GM23338 (cell line): ENCODE measurements at regions not wholly inside any gene's neighbourhood (a gene's known extent, or its start where the extent isn't known, plus 50 kb on each side); places are given as distances from the start of the nearest gene placed in this dataset.

Experiments
- ATAC-seq: fragments of 200-7000 bp; cut with Tn5 transposase; 3 replicates; pipeline ENCODE4 v1.9.1; 2020
- DNase-seq: peaks from one replicate; pipeline ENCODE4 v3.0.0-alpha.2; 2015; ENCODE audit warnings: low spot score
- H2AFZ ChIP-seq: fragments of 200-600 bp; sonication (generic); 2 replicates; pipeline ENCODE4 v1.8.0; 2016; ENCODE audit warnings: antibody characterized with exemption, mild to moderate bottlenecking, moderate library complexity
- H3F3A ChIP-seq: fragments of 200-600 bp; sonication (generic); replicated peaks from 2 replicates; pipeline ENCODE4 v1.8.0; 2017; ENCODE audit warnings: antibody characterized with exemption, mixed run types, low read depth
- H3K27ac ChIP-seq: fragments of 200-600 bp; sonication (generic); 2 replicates; pipeline ENCODE4 v1.6.1; 2016; ENCODE audit warnings: low read depth
- H3K27me3 ChIP-seq: fragments of 200-600 bp; sonication (generic); 2 replicates; pipeline ENCODE4 v1.8.0; 2016; ENCODE audit warnings: mild to moderate bottlenecking, mixed run types, moderate library complexity; ENCODE audit not compliant: insufficient read depth
- H3K36me3 ChIP-seq: fragments of 200-600 bp; sonication (generic); 2 replicates; pipeline ENCODE4 v1.8.0; 2016; ENCODE audit warnings: mild to moderate bottlenecking; ENCODE audit not compliant: insufficient read depth
- H3K4me1 ChIP-seq: fragments of 200-600 bp; sonication (generic); 2 replicates; pipeline ENCODE4 v1.8.0; 2016; ENCODE audit warnings: mild to moderate bottlenecking, moderate library complexity; ENCODE audit not compliant: insufficient read depth
- H3K4me2 ChIP-seq: fragments of 200-600 bp; sonication (generic); 2 replicates; pipeline ENCODE4 v1.7.1; 2017; ENCODE audit warnings: mixed run types
- H3K4me3 ChIP-seq: fragments of 200-600 bp; sonication (generic); 2 replicates; pipeline ENCODE4 v1.6.1; 2016; ENCODE audit warnings: mixed run types
- H3K79me2 ChIP-seq: fragments of 200-600 bp; sonication (generic); replicated peaks from 2 replicates; pipeline ENCODE4 v1.8.0; 2017; ENCODE audit warnings: mild to moderate bottlenecking; ENCODE audit not compliant: insufficient read depth
- H3K9me2 ChIP-seq: fragments of 200-600 bp; sonication (generic); 2 replicates; pipeline ENCODE4 v1.8.0; 2017; ENCODE audit not compliant: insufficient read depth
- H4K20me1 ChIP-seq: fragments of 200-600 bp; sonication (generic); replicated peaks from 2 replicates; pipeline ENCODE4 v1.8.0; 2017; ENCODE audit warnings: mild to moderate bottlenecking; ENCODE audit not compliant: insufficient read depth
- H3K27ac Mint-ChIP-seq: 2 replicates; pipeline ENCODE4 v1.8.0; 2020; ENCODE audit warnings: inconsistent platforms, mild to moderate bottlenecking, moderate library complexity, mixed read lengths
- H3K27me3 Mint-ChIP-seq: 3 replicates; pipeline ENCODE4 v1.8.0; 2022; ENCODE audit warnings: low read depth, mild to moderate bottlenecking, moderate library complexity, mixed read lengths, inconsistent platforms; ENCODE audit not compliant: insufficient read depth, poor library complexity
- H3K36me3 Mint-ChIP-seq: 3 replicates; pipeline ENCODE4 v1.8.0; 2021; ENCODE audit warnings: low read depth, mild to moderate bottlenecking, inconsistent platforms, moderate library complexity, mixed read lengths
- H3K4me1 Mint-ChIP-seq: 3 replicates; pipeline ENCODE4 v1.8.0; 2020; ENCODE audit warnings: mild to moderate bottlenecking, inconsistent platforms, mixed read lengths
- H3K4me3 Mint-ChIP-seq: 3 replicates; pipeline ENCODE4 v1.8.0; 2021; ENCODE audit warnings: moderate library complexity, mild to moderate bottlenecking, inconsistent platforms, mixed read lengths
- H3K9me3 Mint-ChIP-seq: 3 replicates; pipeline ENCODE4 v1.8.0; 2020; ENCODE audit warnings: moderate library complexity, mild to moderate bottlenecking, inconsistent platforms, mixed read lengths
- CREB1 ChIP-seq: fragments of 250-450 bp; sonication (Bioruptor Pico); IDR thresholded peaks from 2 replicates; pipeline ENCODE4 v1.5.0; 2020; ENCODE audit warnings: low read depth, mild to moderate bottlenecking, moderate library complexity
- EZH2 ChIP-seq: fragments of 200-600 bp; sonication (generic); IDR thresholded peaks from one replicate; pipeline ENCODE4 v1.8.0; 2017; ENCODE audit warnings: antibody characterized with exemption, mild to moderate bottlenecking, low read depth; ENCODE audit not compliant: unreplicated experiment
- EZH2phosphoT487 ChIP-seq: fragments of 200-600 bp; sonication (generic); IDR thresholded peaks from one replicate; pipeline ENCODE4 v1.8.1; 2018; ENCODE audit warnings: antibody characterized with exemption; ENCODE audit not compliant: unreplicated experiment
- JUNB ChIP-seq: IDR thresholded peaks from one replicate; pipeline ENCODE4 v1.6.1; 2016; ENCODE audit warnings: antibody characterized with exemption; ENCODE audit not compliant: unreplicated experiment
- NANOG ChIP-seq: IDR thresholded peaks from 2 replicates; pipeline ENCODE4 v1.6.1; 2016; ENCODE audit warnings: antibody characterized with exemption, borderline replicate concordance
- POLR2AphosphoS5 ChIP-seq: IDR thresholded peaks from 2 replicates; pipeline ENCODE4 v1.6.1; 2016; ENCODE audit warnings: antibody characterized with exemption, low read depth
- ZNF114 ChIP-seq: fragments of 250-450 bp; sonication (Bioruptor Pico); IDR thresholded peaks from 2 replicates; pipeline ENCODE4 v1.5.0; 2020; ENCODE audit warnings: mild to moderate bottlenecking, moderate library complexity
- ZNF331 ChIP-seq: fragments of 250-450 bp; sonication (Bioruptor Pico); IDR thresholded peaks from 2 replicates; pipeline ENCODE4 v1.5.0; 2020; ENCODE audit warnings: low read depth, mild to moderate bottlenecking, moderate library complexity
- TF ChIP-seq, protein P1 (sequence below): IDR thresholded peaks from 2 replicates; pipeline ENCODE4 v1.6.1; 2016; ENCODE audit warnings: antibody characterized with exemption
- TF ChIP-seq, protein P2 (sequence below): IDR thresholded peaks from one replicate; pipeline ENCODE4 v1.6.1; 2018; ENCODE audit warnings: antibody characterized with exemption; ENCODE audit not compliant: unreplicated experiment
- TF ChIP-seq, protein P3 (sequence below), 2 experiments: fragments of 200-600 bp in 1 of 2; sonication (generic) in 1 of 2; conservative IDR thresholded peaks; 2 replicates each; pipeline versions ENCODE4 v1.5.1 to v1.6.1; 2016 to 2017; ENCODE audit warnings: antibody characterized with exemption in 2 of 2, low read depth in 2 of 2, mild to moderate bottlenecking in 2 of 2, moderate library complexity in 1 of 2
- TF ChIP-seq, protein P4 (sequence below): fragments of 250-450 bp; sonication (Bioruptor Pico); IDR thresholded peaks from 2 replicates; pipeline ENCODE4 v1.5.0; 2020; ENCODE audit warnings: mild to moderate bottlenecking, moderate library complexity

DNA sequence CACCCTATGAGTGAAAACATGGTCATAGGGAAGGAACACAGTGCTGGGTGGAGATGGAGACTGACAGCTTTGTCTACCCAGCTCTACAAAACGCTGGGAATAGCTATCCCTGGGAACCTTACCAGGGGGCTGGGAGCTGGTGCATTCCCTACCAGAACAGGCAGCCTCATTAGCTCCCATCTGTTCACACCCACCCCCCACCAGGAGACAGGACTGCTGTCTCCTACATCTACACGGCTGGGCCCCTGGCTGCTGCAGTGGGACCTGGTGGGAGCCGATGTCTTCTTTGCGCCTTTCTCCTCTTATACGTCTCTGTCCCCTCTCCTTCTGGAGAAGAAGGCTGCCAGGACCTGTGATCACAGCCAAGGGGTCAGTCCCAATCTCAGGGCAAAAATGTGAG, 90.8 kb downstream of the UQCRFS1 start (continued):
- no peak for TF ChIP-seq POLR2AphosphoS5
- TF ChIP-seq ZNF114 (CRISPR knock-in tag), result no peak
- no peak for TF ChIP-seq CREB1 (CRISPR knock-in tag)
- TF ChIP-seq, protein P1, sequence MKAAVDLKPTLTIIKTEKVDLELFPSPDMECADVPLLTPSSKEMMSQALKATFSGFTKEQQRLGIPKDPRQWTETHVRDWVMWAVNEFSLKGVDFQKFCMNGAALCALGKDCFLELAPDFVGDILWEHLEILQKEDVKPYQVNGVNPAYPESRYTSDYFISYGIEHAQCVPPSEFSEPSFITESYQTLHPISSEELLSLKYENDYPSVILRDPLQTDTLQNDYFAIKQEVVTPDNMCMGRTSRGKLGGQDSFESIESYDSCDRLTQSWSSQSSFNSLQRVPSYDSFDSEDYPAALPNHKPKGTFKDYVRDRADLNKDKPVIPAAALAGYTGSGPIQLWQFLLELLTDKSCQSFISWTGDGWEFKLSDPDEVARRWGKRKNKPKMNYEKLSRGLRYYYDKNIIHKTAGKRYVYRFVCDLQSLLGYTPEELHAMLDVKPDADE, result no peak
- TF ChIP-seq JUNB, result no peak
- no peak for TF ChIP-seq NANOG
- TF ChIP-seq, protein P2, sequence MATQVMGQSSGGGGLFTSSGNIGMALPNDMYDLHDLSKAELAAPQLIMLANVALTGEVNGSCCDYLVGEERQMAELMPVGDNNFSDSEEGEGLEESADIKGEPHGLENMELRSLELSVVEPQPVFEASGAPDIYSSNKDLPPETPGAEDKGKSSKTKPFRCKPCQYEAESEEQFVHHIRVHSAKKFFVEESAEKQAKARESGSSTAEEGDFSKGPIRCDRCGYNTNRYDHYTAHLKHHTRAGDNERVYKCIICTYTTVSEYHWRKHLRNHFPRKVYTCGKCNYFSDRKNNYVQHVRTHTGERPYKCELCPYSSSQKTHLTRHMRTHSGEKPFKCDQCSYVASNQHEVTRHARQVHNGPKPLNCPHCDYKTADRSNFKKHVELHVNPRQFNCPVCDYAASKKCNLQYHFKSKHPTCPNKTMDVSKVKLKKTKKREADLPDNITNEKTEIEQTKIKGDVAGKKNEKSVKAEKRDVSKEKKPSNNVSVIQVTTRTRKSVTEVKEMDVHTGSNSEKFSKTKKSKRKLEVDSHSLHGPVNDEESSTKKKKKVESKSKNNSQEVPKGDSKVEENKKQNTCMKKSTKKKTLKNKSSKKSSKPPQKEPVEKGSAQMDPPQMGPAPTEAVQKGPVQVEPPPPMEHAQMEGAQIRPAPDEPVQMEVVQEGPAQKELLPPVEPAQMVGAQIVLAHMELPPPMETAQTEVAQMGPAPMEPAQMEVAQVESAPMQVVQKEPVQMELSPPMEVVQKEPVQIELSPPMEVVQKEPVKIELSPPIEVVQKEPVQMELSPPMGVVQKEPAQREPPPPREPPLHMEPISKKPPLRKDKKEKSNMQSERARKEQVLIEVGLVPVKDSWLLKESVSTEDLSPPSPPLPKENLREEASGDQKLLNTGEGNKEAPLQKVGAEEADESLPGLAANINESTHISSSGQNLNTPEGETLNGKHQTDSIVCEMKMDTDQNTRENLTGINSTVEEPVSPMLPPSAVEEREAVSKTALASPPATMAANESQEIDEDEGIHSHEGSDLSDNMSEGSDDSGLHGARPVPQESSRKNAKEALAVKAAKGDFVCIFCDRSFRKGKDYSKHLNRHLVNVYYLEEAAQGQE, result no peak
- no peak for TF ChIP-seq EZH2

DNA sequence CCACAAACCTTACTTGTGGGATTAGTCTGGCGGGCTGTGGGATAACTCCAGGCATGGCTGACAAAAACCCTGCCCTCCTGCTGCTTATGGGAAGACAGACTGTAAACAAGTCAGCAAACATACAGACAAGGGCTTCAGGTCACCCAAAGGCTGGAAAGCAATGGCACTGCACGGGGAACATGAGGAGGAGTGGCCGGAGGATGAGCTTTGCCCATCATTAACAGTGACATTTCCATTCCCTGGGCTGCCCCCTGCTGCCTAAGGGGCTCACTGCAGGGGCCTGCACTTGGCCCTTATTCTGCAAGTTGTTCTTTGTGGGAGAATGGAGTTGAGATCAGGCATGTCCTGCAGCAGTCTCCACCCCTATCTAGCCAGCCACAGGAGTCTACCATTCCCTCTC, 91.3 kb downstream of the UQCRFS1 start:
- peaks cover 18% of the 10 kb centered on the region for H3K36me3 Mint-ChIP-seq
- peak; percentile 91 for ATAC-seq
- peaks cover 41% of the 10 kb centered on the region for H3K9me3 Mint-ChIP-seq
- no peaks in the 10 kb centered on the region for H3F3A ChIP-seq
- no peak overlapping the region for H3K4me2 ChIP-seq
- H3K27ac Mint-ChIP-seq, result no peak overlapping the region
- no peak overlapping the region for H3K27ac ChIP-seq
- no peak overlapping the region for H3K4me3 ChIP-seq
- H3K4me1 Mint-ChIP-seq, result no peaks in the 10 kb centered on the region
- no peaks in the 10 kb centered on the region for H3K4me1 ChIP-seq
- H3K9me2 ChIP-seq, result no peaks in the 10 kb centered on the region
- no peaks in the 10 kb centered on the region for H3K27me3 Mint-ChIP-seq
- DNase-seq, result peak; percentile 66
- TF ChIP-seq EZH2phosphoT487 (no peak), ZNF331 (CRISPR knock-in tag) (no peak), POLR2AphosphoS5 (no peak), NANOG (no peak), JUNB (no peak)
- TF ChIP-seq, protein P3, sequence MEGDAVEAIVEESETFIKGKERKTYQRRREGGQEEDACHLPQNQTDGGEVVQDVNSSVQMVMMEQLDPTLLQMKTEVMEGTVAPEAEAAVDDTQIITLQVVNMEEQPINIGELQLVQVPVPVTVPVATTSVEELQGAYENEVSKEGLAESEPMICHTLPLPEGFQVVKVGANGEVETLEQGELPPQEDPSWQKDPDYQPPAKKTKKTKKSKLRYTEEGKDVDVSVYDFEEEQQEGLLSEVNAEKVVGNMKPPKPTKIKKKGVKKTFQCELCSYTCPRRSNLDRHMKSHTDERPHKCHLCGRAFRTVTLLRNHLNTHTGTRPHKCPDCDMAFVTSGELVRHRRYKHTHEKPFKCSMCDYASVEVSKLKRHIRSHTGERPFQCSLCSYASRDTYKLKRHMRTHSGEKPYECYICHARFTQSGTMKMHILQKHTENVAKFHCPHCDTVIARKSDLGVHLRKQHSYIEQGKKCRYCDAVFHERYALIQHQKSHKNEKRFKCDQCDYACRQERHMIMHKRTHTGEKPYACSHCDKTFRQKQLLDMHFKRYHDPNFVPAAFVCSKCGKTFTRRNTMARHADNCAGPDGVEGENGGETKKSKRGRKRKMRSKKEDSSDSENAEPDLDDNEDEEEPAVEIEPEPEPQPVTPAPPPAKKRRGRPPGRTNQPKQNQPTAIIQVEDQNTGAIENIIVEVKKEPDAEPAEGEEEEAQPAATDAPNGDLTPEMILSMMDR (conservative IDR thresholded peaks at IDR 0.05; ENCODE audit: low read depth in 2 of 2), result peak; percentile 66 to 70
- TF ChIP-seq, protein P4, sequence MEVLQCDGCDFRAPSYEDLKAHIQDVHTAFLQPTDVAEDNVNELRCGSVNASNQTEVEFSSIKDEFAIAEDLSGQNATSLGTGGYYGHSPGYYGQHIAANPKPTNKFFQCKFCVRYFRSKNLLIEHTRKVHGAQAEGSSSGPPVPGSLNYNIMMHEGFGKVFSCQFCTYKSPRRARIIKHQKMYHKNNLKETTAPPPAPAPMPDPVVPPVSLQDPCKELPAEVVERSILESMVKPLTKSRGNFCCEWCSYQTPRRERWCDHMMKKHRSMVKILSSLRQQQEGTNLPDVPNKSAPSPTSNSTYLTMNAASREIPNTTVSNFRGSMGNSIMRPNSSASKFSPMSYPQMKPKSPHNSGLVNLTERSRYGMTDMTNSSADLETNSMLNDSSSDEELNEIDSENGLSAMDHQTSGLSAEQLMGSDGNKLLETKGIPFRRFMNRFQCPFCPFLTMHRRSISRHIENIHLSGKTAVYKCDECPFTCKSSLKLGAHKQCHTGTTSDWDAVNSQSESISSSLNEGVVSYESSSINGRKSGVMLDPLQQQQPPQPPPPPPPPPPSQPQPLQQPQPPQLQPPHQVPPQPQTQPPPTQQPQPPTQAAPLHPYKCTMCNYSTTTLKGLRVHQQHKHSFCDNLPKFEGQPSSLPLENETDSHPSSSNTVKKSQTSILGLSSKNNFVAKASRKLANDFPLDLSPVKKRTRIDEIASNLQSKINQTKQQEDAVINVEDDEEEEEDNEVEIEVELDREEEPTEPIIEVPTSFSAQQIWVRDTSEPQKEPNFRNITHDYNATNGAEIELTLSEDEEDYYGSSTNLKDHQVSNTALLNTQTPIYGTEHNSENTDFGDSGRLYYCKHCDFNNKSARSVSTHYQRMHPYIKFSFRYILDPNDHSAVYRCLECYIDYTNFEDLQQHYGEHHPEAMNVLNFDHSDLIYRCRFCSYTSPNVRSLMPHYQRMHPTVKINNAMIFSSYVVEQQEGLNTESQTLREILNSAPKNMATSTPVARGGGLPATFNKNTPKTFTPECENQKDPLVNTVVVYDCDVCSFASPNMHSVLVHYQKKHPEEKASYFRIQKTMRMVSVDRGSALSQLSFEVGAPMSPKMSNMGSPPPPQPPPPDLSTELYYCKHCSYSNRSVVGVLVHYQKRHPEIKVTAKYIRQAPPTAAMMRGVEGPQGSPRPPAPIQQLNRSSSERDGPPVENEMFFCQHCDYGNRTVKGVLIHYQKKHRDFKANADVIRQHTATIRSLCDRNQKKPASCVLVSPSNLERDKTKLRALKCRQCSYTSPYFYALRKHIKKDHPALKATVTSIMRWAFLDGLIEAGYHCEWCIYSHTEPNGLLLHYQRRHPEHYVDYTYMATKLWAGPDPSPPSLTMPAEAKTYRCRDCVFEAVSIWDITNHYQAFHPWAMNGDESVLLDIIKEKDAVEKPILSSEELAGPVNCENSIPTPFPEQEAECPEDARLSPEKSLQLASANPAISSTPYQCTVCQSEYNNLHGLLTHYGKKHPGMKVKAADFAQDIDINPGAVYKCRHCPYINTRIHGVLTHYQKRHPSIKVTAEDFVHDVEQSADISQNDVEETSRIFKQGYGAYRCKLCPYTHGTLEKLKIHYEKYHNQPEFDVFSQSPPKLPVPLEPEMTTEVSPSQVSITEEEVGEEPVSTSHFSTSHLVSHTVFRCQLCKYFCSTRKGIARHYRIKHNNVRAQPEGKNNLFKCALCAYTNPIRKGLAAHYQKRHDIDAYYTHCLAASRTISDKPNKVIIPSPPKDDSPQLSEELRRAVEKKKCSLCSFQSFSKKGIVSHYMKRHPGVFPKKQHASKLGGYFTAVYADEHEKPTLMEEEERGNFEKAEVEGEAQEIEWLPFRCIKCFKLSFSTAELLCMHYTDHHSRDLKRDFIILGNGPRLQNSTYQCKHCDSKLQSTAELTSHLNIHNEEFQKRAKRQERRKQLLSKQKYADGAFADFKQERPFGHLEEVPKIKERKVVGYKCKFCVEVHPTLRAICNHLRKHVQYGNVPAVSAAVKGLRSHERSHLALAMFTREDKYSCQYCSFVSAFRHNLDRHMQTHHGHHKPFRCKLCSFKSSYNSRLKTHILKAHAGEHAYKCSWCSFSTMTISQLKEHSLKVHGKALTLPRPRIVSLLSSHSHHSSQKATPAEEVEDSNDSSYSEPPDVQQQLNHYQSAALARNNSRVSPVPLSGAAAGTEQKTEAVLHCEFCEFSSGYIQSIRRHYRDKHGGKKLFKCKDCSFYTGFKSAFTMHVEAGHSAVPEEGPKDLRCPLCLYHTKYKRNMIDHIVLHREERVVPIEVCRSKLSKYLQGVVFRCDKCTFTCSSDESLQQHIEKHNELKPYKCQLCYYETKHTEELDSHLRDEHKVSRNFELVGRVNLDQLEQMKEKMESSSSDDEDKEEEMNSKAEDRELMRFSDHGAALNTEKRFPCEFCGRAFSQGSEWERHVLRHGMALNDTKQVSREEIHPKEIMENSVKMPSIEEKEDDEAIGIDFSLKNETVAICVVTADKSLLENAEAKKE (CRISPR knock-in tag), result no peak
- no peaks in the 10 kb centered on the region for H3K36me3 ChIP-seq
- H4K20me1 ChIP-seq, result no peaks in the 10 kb centered on the region
- H3K27me3 ChIP-seq, result no peaks in the 10 kb centered on the region
- H3K4me3 Mint-ChIP-seq, result no peak overlapping the region
- H3K79me2 ChIP-seq, result no peaks in the 10 kb centered on the region
- H2AFZ ChIP-seq, result no peak overlapping the region
